ENCODE measurements at regions not wholly inside any gene's neighbourhood (a gene's known extent, or its start where the extent isn't known, plus 50 kb on each side); places are given as distances from the start of the nearest gene placed in this dataset.

- TF ChIP-seq CTCF (conservative IDR thresholded peaks at IDR 0.05): no peak
- no peak overlapping the region for H3K27ac ChIP-seq
These were observed 76.2 kb upstream of the NSMCE3 start for GRCh38 chr15:29345549-29346525.

- H3K27ac ChIP-seq: no peak overlapping the region
- TF ChIP-seq CTCF (conservative IDR thresholded peaks at IDR 0.05): no peak
These were observed 74.9 kb upstream of the NSMCE3 start for GRCh38 chr15:29344474-29344873.

- H3K27ac ChIP-seq: no peak overlapping the region
- TF ChIP-seq CTCF (conservative IDR thresholded peaks at IDR 0.05): no peak
These were observed 73.6 kb upstream of the NSMCE3 start for GRCh38 chr15:29343229-29343628.

GRCh38 chr15:29342201-29342600 lies 72.6 kb upstream of the NSMCE3 start:
- no peak overlapping the region for H3K27ac ChIP-seq
- no peak for TF ChIP-seq CTCF (conservative IDR thresholded peaks at IDR 0.05)

- TF ChIP-seq CTCF (conservative IDR thresholded peaks at IDR 0.05): no peak
- peak overlapping the region; percentile 67 for H3K27ac ChIP-seq
These were observed 67.7 kb upstream of the NSMCE3 start for GRCh38 chr15:29337156-29337959.

- TF ChIP-seq CTCF (conservative IDR thresholded peaks at IDR 0.05): no peak
- no peak overlapping the region for H3K27ac ChIP-seq
These were observed 64.9 kb upstream of the NSMCE3 start for GRCh38 chr15:29334544-29334943.

GRCh38 chr15:29333261-29333660 lies 63.6 kb upstream of the NSMCE3 start:
- no peak for TF ChIP-seq CTCF (conservative IDR thresholded peaks at IDR 0.05)
- no peak overlapping the region for H3K27ac ChIP-seq

Data from VCaP (cell line).